T-helper 2 cell treated with Interferon-gamma antibody and Interleukin-4, amounts not matched to agents 100 ng/mL and 5 ng/mL, for 36 hours (primary cell): ENCODE measurements at regions not wholly inside any gene's neighbourhood (a gene's known extent, or its start where the extent isn't known, plus 50 kb on each side); places are given as distances from the start of the nearest gene placed in this dataset.
"Not testable (repeated sequence)": the region's sequence is repeated elsewhere in the genome, so short reads cannot be mapped to it uniquely, and the experiment has no call there.

Experiments used
- intact Hi-C: fragments of 100-400 bp; cut with micrococcal nuclease; formaldehyde crosslinking; loops from one replicate; pipeline ENCODE4 v1.15.1; 2023

- intact Hi-C loops: loop anchor here (2.0 kb wide), 1 partner anchor 37 kb away; no protein-coding TSS in a partner anchor
These were observed 52.7 kb upstream of the PLA2G4A start for GRCh38 chr1:186775881-186776560.

DNA sequence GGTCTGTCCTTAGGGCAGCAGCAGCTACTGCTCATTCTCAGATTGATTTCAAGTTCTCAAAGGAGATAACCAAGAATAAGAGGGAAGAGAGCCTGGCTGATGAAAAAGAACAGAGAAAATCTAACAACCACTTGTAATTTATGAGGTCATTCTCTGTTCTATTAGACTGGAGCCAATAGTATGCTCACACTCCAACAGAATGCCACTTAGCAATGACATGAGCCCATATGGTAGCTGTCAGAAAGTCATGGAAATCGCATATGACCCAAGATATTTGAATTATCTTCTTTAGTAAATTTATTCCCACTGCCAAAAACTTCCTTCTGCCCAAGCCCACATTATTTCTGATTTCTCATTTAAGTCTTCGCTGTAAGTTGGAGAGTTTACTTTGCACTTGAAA, 53.7 kb upstream of the PLA2G4A start:
- intact Hi-C loops: no loop called here

DNA sequence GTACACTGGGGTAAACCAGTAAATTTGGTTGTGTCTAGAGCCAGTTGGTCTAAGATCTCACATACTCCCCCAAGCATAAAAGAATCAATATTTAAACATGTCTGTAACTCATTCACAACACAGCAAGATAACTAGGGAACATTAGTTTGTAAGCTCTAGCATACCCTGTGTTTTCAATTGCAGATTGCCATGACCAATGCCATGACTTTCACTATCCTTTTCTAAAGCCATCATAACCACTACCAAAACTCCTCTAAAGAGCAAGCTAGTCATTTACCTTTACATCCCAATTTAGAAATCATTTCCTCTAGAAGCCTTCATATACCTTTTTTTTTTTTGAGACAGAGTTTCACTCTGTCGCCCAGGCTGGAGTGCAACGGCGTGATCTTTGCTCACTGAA, 56.5 kb upstream of the PLA2G4A start:
- intact Hi-C loops: no loop called here

- intact Hi-C loops: no loop called here
These were observed 58.3 kb upstream of the PLA2G4A start for GRCh38 chr1:186770421-186770820.

- intact Hi-C loops: no loop called here
These were observed 59.8 kb upstream of the PLA2G4A start for GRCh38 chr1:186768906-186769305.

GRCh38 chr1:186765446-186765845, 63.3 kb upstream of the PLA2G4A start:
- intact Hi-C loops: no loop called here

- intact Hi-C loops: no loop called here
These were observed 65.6 kb upstream of the PLA2G4A start for GRCh38 chr1:186763107-186763506.

DNA sequence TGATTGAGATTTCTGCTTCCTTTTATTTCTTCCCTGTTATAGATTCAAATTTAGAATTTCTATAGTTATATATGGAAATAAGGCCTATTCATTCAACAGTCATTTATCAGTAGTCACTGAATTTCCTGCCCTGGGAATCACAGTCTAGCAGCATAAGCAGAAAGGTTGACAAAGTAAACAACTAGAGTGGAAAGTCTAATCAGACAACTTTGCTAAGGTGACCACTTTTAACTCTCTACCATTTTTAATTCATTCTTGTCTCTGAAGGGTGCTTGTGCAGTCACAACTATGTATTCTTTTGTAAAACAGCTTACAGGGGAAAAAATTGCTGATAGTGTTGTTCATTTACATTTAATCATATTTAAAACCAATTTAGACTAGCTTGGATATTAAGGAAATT, 66.1 kb upstream of the PLA2G4A start:
- intact Hi-C loops: no loop called here

DNA sequence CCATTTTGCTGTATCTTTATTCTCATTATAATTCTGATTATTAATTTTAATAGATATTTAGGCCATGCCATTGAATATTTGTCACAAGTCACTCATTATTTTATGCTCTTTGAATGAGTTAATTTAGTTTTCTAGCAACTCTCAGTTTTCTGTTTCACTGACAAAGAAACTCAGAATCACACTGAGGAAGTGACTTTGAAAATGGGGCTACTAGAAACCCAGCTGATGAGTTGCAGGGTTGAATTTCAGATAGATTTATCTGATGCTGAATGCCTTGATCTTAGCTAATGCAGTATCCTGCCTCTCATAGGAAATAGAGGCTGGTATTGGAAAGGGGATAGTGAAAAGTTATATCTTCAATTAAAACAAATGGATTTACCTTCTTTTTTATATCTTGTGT, 67.4 kb upstream of the PLA2G4A start:
- intact Hi-C loops: no loop called here

- intact Hi-C loops: no loop called here
These were observed 68.3 kb upstream of the PLA2G4A start for GRCh38 chr1:186760446-186760845.

DNA sequence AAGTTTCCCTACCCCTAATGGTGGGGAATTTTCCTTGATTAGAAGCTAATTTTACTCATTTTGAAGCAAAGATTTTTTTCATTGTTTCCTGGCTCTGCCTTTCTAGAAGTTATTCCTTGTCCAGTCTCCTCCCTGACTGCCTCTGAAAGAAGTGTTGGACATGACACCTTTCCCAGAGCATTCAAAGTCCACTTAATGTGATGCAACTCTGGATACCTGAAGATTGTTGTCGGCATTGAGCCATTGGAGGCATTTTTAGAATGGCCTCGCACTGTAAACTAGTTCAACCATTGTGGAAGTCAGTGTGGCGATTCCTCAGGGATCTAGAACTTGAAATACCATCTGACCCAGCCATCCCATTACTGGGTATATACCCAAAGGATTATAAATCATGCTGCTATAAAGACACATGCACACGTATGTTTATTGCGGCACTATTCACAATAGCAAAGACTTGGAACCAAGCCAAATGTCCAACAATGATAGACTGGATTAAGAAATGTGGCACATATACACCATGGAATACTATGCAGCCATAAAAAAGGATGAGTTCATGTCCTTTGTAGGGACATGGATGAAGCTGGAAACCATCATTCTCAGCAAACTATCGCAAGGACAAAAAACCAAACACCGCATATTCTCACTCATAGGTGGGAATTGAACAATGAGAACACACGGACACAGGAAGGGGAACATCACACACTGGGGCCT, 69.7 kb upstream of the PLA2G4A start:
- intact Hi-C loops: not testable (repeated sequence)

- intact Hi-C loops: no loop called here
These were observed 70.9 kb upstream of the PLA2G4A start for GRCh38 chr1:186757851-186758250.

- intact Hi-C loops: no loop called here
These were observed 74.1 kb upstream of the PLA2G4A start for GRCh38 chr1:186754542-186755145.

GRCh38 chr1:186753241-186753640, 73.0 kb upstream of the PTGS2 start:
- intact Hi-C loops: no loop called here

- intact Hi-C loops: no loop called here
These were observed 70.0 kb upstream of the PTGS2 start for GRCh38 chr1:186750257-186750656.

DNA sequence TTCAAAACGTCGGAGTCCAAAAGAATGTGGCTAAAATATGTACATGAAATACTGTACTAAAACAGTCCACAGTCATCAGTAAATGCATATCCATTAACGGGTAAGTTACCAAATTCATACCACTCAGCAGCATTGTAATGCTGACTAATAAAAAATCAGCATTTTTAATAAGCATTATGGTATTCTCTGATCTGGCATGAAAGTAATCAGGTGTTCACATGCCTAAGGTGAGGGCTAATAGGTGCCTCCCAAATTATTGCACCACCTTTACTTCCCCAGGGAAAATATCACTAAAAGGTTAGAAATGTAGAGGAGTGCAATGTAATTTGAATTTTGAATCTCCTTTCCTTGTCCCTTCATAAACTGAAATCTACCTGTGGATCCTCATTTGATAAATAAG, 69.6 kb upstream of the PTGS2 start:
- intact Hi-C loops: no loop called here

DNA sequence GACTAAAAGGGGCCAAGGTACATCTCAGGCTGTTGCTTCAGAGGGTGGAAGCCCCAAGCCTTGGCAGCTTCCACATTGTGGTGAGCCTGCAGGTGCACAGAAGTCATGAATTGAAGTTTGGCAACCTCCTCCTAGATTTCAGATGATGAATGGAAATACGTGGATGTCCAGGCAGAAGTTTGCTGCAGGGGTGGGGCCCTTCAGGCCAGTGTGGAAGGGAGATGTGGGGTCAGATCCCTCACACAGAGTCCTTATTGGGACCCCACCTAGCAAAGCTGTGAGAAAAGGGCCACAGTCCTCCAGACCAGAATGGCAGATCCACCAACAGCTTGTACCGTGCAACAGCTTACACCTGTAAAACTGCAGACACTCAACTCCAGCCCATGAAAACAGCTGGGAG, 67.4 kb upstream of the PTGS2 start:
- intact Hi-C loops: no loop called here

- intact Hi-C loops: no loop called here
These were observed 65.4 kb upstream of the PTGS2 start for GRCh38 chr1:186745531-186746146.

DNA sequence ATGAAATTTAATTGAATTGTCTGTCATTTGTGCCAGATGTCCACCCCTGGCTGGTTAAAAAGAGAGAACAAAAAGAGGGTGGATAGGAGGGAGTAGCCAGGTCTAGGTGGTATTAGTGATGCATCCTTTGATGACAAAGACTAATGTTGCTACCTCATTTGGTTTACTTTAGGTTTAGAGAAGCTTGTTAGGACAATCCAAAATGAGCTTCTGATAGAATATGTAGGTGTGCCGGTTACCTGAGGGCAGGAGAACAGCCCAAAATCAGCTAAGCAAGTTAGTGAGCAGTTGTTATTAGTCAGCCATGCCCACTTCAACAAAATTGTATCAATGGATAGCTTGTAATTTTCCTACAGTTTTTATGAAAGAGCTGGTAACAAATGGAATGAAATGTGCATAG, 61.4 kb upstream of the PTGS2 start:
- intact Hi-C loops: no loop called here

- intact Hi-C loops: no loop called here
These were observed 60.1 kb upstream of the PTGS2 start for GRCh38 chr1:186740324-186740723.

GRCh38 chr1:186739515-186739914, 59.3 kb upstream of the PTGS2 start:
- intact Hi-C loops: loop anchor here (1.0 to 10.0 kb wide), 8 partner anchors 17 to 364 kb away; partner anchors contain the start of genes ODR4, PLA2G4A, PTGS2 and TPR

DNA sequence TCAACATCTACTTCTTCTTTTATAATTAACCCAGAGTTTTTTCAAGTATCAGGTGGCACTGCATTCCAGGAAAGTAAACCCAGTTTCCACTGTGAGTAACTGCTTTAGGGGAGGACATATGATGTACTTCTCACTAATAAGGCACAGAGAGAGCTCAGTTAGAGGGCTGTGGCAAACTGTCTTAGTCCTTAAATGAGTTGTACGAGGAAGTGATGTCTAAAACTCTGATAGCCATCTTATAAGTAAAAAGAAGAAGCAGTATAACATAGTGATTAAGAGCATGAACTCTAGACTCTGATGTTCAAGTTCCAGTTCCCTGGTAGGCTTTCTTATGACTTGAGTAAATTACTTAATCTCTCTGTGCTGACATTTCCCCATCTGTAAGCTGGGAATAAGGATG, 58.7 kb upstream of the PTGS2 start:
- intact Hi-C loops: loop anchor here (1.0 to 10.0 kb wide), 8 partner anchors 16 to 364 kb away; partner anchors contain the start of genes ODR4, PLA2G4A, PTGS2 and TPR
